Keratinocyte (primary cell): ENCODE measurements at regions not wholly inside any gene's neighbourhood (a gene's known extent, or its start where the extent isn't known, plus 50 kb on each side); places are given as distances from the start of the nearest gene placed in this dataset.

ENCODE experiments used
- CTCF ChIP-seq, 3 experiments: IDR thresholded peaks in 1 of 3; conservative IDR thresholded peaks in 1 of 3; optimal IDR thresholded peaks in 1 of 3; 2 replicates in 2 of 3; 3 replicates in 1 of 3; pipeline versions ENCODE3 to v1.5.1; 2011; ENCODE audit warnings: low read length in 3 of 3, mild to moderate bottlenecking in 3 of 3, moderate library complexity in 2 of 3, control low read depth in 1 of 3, inconsistent platforms in 1 of 3; ENCODE audit not compliant: insufficient read depth in 2 of 3; ENCODE audit errors: extremely low read depth in 1 of 3
- EZH2 ChIP-seq: IDR thresholded peaks from one replicate; pipeline ENCODE4 v1.6.1; 2012; ENCODE audit warnings: inconsistent platforms, mild to moderate bottlenecking, low read length, moderate library complexity

GRCh38 chr11:46207270-46207669 lies 70.2 kb upstream of the CREB3L1 start:
- TF ChIP-seq CTCF (optimal IDR thresholded peaks at IDR 0.05 in 1 of 3, IDR thresholded peaks at IDR 0.05 in 1 of 3, conservative IDR thresholded peaks at IDR 0.05 in 1 of 3; ENCODE audit: extremely low read depth in 1 of 3, insufficient read depth in 2 of 3, low read length in 3 of 3) = no peak
- no peak for TF ChIP-seq EZH2
